Stimulated activated naive B cell treated with anti-CD40 and anti-IgM and Interleukin-4, amounts not matched to agents 10 μg/mL and 1 μg/mL and 100 μg/mL, for 72 hours (primary cell): ENCODE measurements at regions not wholly inside any gene's neighbourhood (a gene's known extent, or its start where the extent isn't known, plus 50 kb on each side); places are given as distances from the start of the nearest gene placed in this dataset.

Experiments
- ATAC-seq, 2 donors: fragments of 150-1000 bp; cut with Tn5 transposase; replicated peaks; 2 replicates each; pipeline ENCODE4 v1.10.0; 2021; ENCODE audit warnings: moderate library complexity in 1 of 2
- DNase-seq: peaks from one replicate; pipeline ENCODE4 v3.0.0; 2021
- H3K27ac Mint-ChIP-seq: one replicate; pipeline ENCODE4 v1.8.0; 2022; ENCODE audit warnings: mild to moderate bottlenecking, mixed read lengths
- H3K27me3 Mint-ChIP-seq, 2 donors: one replicate each; pipeline ENCODE4 v1.8.0; 2022; ENCODE audit warnings: mixed read lengths in 2 of 2
- H3K36me3 Mint-ChIP-seq, 2 donors: one replicate each; pipeline ENCODE4 v1.8.0; 2022; ENCODE audit warnings: mixed read lengths in 2 of 2, mild to moderate bottlenecking in 1 of 2
- H3K4me1 Mint-ChIP-seq, 2 donors: one replicate each; pipeline ENCODE4 v1.8.0; 2022; ENCODE audit warnings: mixed read lengths in 2 of 2, mild to moderate bottlenecking in 1 of 2
- H3K4me3 Mint-ChIP-seq, 2 donors: one replicate each; pipeline ENCODE4 v1.8.0; 2022; ENCODE audit warnings: mild to moderate bottlenecking in 2 of 2, mixed read lengths in 2 of 2, moderate library complexity in 1 of 2
- H3K9me3 Mint-ChIP-seq, 2 donors: one replicate each; pipeline ENCODE4 v1.8.0; 2022; ENCODE audit warnings: mixed read lengths in 2 of 2, mild to moderate bottlenecking in 1 of 2

GRCh38 chr6:26205625-26206574 lies 118.7 kb downstream of the HFE start:
- Mint-ChIP-seq H3K4me1 (peaks cover 12 to 25% of the 10 kb centered on the region in 2 donors), H3K27me3 (no peaks in the 10 kb centered on the region), H3K36me3 (peaks cover 9 to 11% of the 10 kb centered on the region in 2 donors), H3K27ac (no peak overlapping the region), H3K9me3 (peaks cover 0 to 2% of the 10 kb centered on the region in 2 donors), H3K4me3 (no peak overlapping the region)
- ATAC-seq (peak; percentile 13 to 15), DNase-seq (no peak)

- peaks cover 10 to 20% of the 10 kb centered on the region in 2 donors for H3K4me1 Mint-ChIP-seq
- H3K27ac Mint-ChIP-seq, result no peak overlapping the region
- H3K4me3 Mint-ChIP-seq, result no peak overlapping the region
- ATAC-seq (no peak), DNase-seq (no peak)
- H3K9me3 Mint-ChIP-seq, result peaks cover 0 to 2% of the 10 kb centered on the region in 2 donors
- H3K36me3 Mint-ChIP-seq, result peaks cover 7% of the 10 kb centered on the region in 2 donors
- no peaks in the 10 kb centered on the region for H3K27me3 Mint-ChIP-seq
These were observed 119.9 kb downstream of the HFE start for GRCh38 chr6:26206868-26207801.

GRCh38 chr6:26211963-26212362 lies 124.7 kb downstream of the HFE start:
- no peaks in the 10 kb centered on the region for H3K27me3 Mint-ChIP-seq
- H3K4me3 Mint-ChIP-seq, result no peak overlapping the region
- no peak for DNase-seq
- no peak for ATAC-seq
- peaks cover 0 to 5% of the 10 kb centered on the region in 2 donors for H3K4me1 Mint-ChIP-seq
- peaks cover 0 to 3% of the 10 kb centered on the region in 2 donors for H3K36me3 Mint-ChIP-seq
- H3K9me3 Mint-ChIP-seq, result peaks cover 0 to 2% of the 10 kb centered on the region in 2 donors
- no peak overlapping the region for H3K27ac Mint-ChIP-seq

- Mint-ChIP-seq H3K27me3 (no peaks in the 10 kb centered on the region), H3K4me3 (no peak overlapping the region), H3K27ac (peak overlapping the region; percentile 51), H3K9me3 (peaks cover 0 to 2% of the 10 kb centered on the region in 2 donors), H3K4me1 (peaks cover 0 to 5% of the 10 kb centered on the region in 2 donors), H3K36me3 (peaks cover 0 to 3% of the 10 kb centered on the region in 2 donors)
- DNase-seq (no peak), ATAC-seq (no peak)
These were observed 126.3 kb downstream of the HFE start for GRCh38 chr6:26213334-26214075.

GRCh38 chr6:26214803-26215584 lies 127.8 kb downstream of the HFE start:
- no peak overlapping the region for H3K4me3 Mint-ChIP-seq
- ATAC-seq, result no peak

GRCh38 chr6:26215585-26216358 lies 128.5 kb downstream of the HFE start:
- Mint-ChIP-seq H3K27ac (no peak overlapping the region), H3K27me3 (no peaks in the 10 kb centered on the region), H3K4me1 (peaks cover 2 to 5% of the 10 kb centered on the region in 2 donors), H3K36me3 (no peaks in the 10 kb centered on the region), H3K4me3 (no peak overlapping the region), H3K9me3 (peaks cover 1 to 4% of the 10 kb centered on the region in 2 donors)
- peak; percentile 33 to 35 for ATAC-seq
- no peak for DNase-seq

More at GRCh38 chr6:26214803-26215584, 127.8 kb downstream of the HFE start:
- Mint-ChIP-seq H3K27me3 (no peaks in the 10 kb centered on the region), H3K4me1 (peaks cover 0 to 5% of the 10 kb centered on the region in 2 donors), H3K27ac (no peak overlapping the region), H3K36me3 (no peaks in the 10 kb centered on the region), H3K9me3 (no peaks in the 10 kb centered on the region)
- no peak for DNase-seq

- ATAC-seq (peak; percentile 75 to 78), DNase-seq (peak; percentile 90)
- Mint-ChIP-seq H3K4me3 (no peak overlapping the region), H3K27ac (no peak overlapping the region), H3K4me1 (peaks cover 2 to 5% of the 10 kb centered on the region in 2 donors), H3K9me3 (peaks cover 1 to 4% of the 10 kb centered on the region in 2 donors), H3K36me3 (no peaks in the 10 kb centered on the region), H3K27me3 (no peaks in the 10 kb centered on the region)
These were observed 129.2 kb downstream of the HFE start for GRCh38 chr6:26216359-26216885.

- ATAC-seq, result peak; percentile 62 to 64
- Mint-ChIP-seq H3K4me1 (peaks cover 2% of the 10 kb centered on the region in 2 donors), H3K27me3 (no peaks in the 10 kb centered on the region), H3K4me3 (no peak overlapping the region), H3K36me3 (no peaks in the 10 kb centered on the region), H3K9me3 (peaks cover 1 to 4% of the 10 kb centered on the region in 2 donors), H3K27ac (no peak overlapping the region)
- peak; percentile 88 for DNase-seq
These were observed 129.9 kb downstream of the HFE start for GRCh38 chr6:26216886-26217713.

- no peaks in the 10 kb centered on the region for H3K27me3 Mint-ChIP-seq
These were observed 130.5 kb downstream of the HFE start for GRCh38 chr6:26217714-26218075.

GRCh38 chr6:26218824-26219223 lies 131.6 kb downstream of the HFE start:
- DNase-seq (no peak), ATAC-seq (no peak)
- Mint-ChIP-seq H3K4me3 (no peak overlapping the region), H3K4me1 (peaks cover 4 to 6% of the 10 kb centered on the region in 2 donors), H3K36me3 (no peaks in the 10 kb centered on the region), H3K27ac (peak overlapping the region; percentile 9), H3K9me3 (peaks cover 1 to 4% of the 10 kb centered on the region in 2 donors), H3K27me3 (no peaks in the 10 kb centered on the region)

More at GRCh38 chr6:26217714-26218075, 130.5 kb downstream of the HFE start:
- Mint-ChIP-seq H3K4me1 (peaks cover 1 to 2% of the 10 kb centered on the region in 2 donors), H3K9me3 (peaks cover 1 to 4% of the 10 kb centered on the region in 2 donors), H3K4me3 (no peak overlapping the region), H3K27ac (no peak overlapping the region), H3K36me3 (no peaks in the 10 kb centered on the region)
- DNase-seq (no peak), ATAC-seq (no peak)

- Mint-ChIP-seq H3K27me3 (no peaks in the 10 kb centered on the region), H3K4me1 (peaks cover 4 to 6% of the 10 kb centered on the region in 2 donors), H3K4me3 (no peak overlapping the region), H3K9me3 (peaks cover 1 to 4% of the 10 kb centered on the region in 2 donors), H3K27ac (no peak overlapping the region), H3K36me3 (no peaks in the 10 kb centered on the region)
- DNase-seq, result no peak
- ATAC-seq, result no peak
These were observed 133.1 kb downstream of the HFE start for GRCh38 chr6:26220145-26220970.
